ENCODE measurements at regions not wholly inside any gene's neighbourhood (a gene's known extent, or its start where the extent isn't known, plus 50 kb on each side); places are given as distances from the start of the nearest gene placed in this dataset.

DNA sequence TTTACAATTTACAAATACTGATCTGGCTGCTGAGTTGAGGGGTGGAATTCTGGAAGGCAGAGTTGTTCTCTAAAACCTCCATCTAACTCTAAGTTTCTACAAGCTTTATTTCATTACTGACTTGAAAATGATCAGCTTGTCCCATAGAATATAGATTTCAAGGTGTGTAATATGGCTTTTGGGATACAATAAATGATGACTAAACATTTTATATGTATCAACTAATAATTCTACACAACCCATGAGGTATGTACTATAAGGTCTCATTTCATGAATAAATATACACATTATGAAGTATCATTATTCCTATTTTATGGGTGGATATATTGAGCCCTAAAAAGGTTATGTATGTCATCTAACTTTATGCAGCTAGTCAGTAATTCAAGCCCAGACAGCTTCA is 1214.3 kb upstream of the SORCS1 start:
- Histone ChIP-seq H3K9me3 (ENCODE audit: control insufficient read depth in 4 of 4, low read length in 3 of 4) (no peaks in the 10 kb centered on the region), H3K27ac (ENCODE audit: low read depth in 1 of 2, low read length in 2 of 2) (no peak overlapping the region), H3K36me3 (ENCODE audit: control insufficient read depth in 4 of 4, insufficient read depth in 3 of 4, low read depth in 1 of 4, low read length in 3 of 4) (no peaks in the 10 kb centered on the region), H3K9ac (ENCODE audit: low read depth in 1 of 2, low read length in 2 of 2) (no peak overlapping the region), H3K4me3 (ENCODE audit: low read depth in 1 of 3, low read length in 3 of 3) (no peak overlapping the region), H3K27me3 (ENCODE audit: control insufficient read depth in 4 of 4, insufficient read depth in 4 of 4, low read length in 3 of 4) (peaks cover 0 to 3% (median 0%) of the 10 kb centered on the region in 4 donors), H3K4me1 (ENCODE audit: control insufficient read depth in 4 of 4, insufficient read depth in 4 of 4, low read length in 3 of 4) (no peaks in the 10 kb centered on the region)
- DNase-seq (ENCODE audit: low spot score) = no peak
- TF ChIP-seq, protein P1, sequence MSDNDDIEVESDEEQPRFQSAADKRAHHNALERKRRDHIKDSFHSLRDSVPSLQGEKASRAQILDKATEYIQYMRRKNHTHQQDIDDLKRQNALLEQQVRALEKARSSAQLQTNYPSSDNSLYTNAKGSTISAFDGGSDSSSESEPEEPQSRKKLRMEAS (IDR thresholded peaks at IDR 0.05) = no peak
- TF ChIP-seq JUND (IDR thresholded peaks at IDR 0.05) (no peak), YY1 (IDR thresholded peaks at IDR 0.05) (no peak), GABPA (IDR thresholded peaks at IDR 0.05 in 1 of 2, conservative IDR thresholded peaks at IDR 0.05 in 1 of 2) (no peak), HNF4A (conservative IDR thresholded peaks at IDR 0.05) (no peak), HNF4G (IDR thresholded peaks at IDR 0.05) (no peak), RXRA (IDR thresholded peaks at IDR 0.05) (no peak), FOXA1 (IDR thresholded peaks at IDR 0.05) (no peak), EGR1 (IDR thresholded peaks at IDR 0.05; ENCODE audit: low read depth in 2 of 2) (no peak), TAF1 (conservative IDR thresholded peaks at IDR 0.05) (no peak), SP1 (IDR thresholded peaks at IDR 0.05) (no peak), RAD21 (IDR thresholded peaks at IDR 0.05) (no peak), FOXA2 (IDR thresholded peaks at IDR 0.05) (no peak)
- TF ChIP-seq, protein P2, sequence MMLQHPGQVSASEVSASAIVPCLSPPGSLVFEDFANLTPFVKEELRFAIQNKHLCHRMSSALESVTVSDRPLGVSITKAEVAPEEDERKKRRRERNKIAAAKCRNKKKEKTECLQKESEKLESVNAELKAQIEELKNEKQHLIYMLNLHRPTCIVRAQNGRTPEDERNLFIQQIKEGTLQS (IDR thresholded peaks at IDR 0.05) = no peak
- TF ChIP-seq, protein P3, sequence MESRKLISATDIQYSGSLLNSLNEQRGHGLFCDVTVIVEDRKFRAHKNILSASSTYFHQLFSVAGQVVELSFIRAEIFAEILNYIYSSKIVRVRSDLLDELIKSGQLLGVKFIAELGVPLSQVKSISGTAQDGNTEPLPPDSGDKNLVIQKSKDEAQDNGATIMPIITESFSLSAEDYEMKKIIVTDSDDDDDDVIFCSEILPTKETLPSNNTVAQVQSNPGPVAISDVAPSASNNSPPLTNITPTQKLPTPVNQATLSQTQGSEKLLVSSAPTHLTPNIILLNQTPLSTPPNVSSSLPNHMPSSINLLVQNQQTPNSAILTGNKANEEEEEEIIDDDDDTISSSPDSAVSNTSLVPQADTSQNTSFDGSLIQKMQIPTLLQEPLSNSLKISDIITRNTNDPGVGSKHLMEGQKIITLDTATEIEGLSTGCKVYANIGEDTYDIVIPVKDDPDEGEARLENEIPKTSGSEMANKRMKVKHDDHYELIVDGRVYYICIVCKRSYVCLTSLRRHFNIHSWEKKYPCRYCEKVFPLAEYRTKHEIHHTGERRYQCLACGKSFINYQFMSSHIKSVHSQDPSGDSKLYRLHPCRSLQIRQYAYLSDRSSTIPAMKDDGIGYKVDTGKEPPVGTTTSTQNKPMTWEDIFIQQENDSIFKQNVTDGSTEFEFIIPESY (IDR thresholded peaks at IDR 0.05) = no peak
- TF ChIP-seq, protein P4, sequence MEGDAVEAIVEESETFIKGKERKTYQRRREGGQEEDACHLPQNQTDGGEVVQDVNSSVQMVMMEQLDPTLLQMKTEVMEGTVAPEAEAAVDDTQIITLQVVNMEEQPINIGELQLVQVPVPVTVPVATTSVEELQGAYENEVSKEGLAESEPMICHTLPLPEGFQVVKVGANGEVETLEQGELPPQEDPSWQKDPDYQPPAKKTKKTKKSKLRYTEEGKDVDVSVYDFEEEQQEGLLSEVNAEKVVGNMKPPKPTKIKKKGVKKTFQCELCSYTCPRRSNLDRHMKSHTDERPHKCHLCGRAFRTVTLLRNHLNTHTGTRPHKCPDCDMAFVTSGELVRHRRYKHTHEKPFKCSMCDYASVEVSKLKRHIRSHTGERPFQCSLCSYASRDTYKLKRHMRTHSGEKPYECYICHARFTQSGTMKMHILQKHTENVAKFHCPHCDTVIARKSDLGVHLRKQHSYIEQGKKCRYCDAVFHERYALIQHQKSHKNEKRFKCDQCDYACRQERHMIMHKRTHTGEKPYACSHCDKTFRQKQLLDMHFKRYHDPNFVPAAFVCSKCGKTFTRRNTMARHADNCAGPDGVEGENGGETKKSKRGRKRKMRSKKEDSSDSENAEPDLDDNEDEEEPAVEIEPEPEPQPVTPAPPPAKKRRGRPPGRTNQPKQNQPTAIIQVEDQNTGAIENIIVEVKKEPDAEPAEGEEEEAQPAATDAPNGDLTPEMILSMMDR (IDR thresholded peaks at IDR 0.05; ENCODE audit: low read depth, low read length, missing input control) = no peak
- TF ChIP-seq, protein P5, sequence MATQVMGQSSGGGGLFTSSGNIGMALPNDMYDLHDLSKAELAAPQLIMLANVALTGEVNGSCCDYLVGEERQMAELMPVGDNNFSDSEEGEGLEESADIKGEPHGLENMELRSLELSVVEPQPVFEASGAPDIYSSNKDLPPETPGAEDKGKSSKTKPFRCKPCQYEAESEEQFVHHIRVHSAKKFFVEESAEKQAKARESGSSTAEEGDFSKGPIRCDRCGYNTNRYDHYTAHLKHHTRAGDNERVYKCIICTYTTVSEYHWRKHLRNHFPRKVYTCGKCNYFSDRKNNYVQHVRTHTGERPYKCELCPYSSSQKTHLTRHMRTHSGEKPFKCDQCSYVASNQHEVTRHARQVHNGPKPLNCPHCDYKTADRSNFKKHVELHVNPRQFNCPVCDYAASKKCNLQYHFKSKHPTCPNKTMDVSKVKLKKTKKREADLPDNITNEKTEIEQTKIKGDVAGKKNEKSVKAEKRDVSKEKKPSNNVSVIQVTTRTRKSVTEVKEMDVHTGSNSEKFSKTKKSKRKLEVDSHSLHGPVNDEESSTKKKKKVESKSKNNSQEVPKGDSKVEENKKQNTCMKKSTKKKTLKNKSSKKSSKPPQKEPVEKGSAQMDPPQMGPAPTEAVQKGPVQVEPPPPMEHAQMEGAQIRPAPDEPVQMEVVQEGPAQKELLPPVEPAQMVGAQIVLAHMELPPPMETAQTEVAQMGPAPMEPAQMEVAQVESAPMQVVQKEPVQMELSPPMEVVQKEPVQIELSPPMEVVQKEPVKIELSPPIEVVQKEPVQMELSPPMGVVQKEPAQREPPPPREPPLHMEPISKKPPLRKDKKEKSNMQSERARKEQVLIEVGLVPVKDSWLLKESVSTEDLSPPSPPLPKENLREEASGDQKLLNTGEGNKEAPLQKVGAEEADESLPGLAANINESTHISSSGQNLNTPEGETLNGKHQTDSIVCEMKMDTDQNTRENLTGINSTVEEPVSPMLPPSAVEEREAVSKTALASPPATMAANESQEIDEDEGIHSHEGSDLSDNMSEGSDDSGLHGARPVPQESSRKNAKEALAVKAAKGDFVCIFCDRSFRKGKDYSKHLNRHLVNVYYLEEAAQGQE (IDR thresholded peaks at IDR 0.05) = no peak

DNA sequence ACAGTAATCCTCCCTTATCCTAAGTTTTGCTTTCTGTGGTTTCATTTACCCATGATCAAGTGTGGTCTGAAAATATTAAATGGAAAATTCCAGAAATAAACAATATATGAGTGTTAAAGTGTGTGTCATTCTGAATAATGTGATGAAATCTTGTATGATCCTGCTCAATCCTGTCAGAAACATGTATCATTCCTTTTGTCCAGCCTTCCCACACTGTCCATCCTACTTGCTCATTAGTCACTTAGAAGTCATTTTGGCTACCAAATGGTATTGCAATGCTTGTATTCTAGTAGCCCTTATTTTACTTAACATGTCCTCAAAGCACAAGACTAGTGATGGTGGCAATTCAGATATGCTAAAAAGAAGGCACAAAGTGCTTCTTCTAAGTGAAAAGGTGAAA is 1211.2 kb upstream of the SORCS1 start:
- peaks cover 0 to 3% (median 0%) of the 10 kb centered on the region in 4 donors for H3K27me3 ChIP-seq (ENCODE audit: control insufficient read depth in 4 of 4, insufficient read depth in 4 of 4, low read length in 3 of 4)
- H3K4me1 ChIP-seq (ENCODE audit: control insufficient read depth in 4 of 4, insufficient read depth in 4 of 4, low read length in 3 of 4) = no peaks in the 10 kb centered on the region
- no peak for DNase-seq (ENCODE audit: low spot score)
- no peak overlapping the region for H3K27ac ChIP-seq (ENCODE audit: low read depth in 1 of 2, low read length in 2 of 2)
- H3K36me3 ChIP-seq (ENCODE audit: control insufficient read depth in 4 of 4, insufficient read depth in 3 of 4, low read depth in 1 of 4, low read length in 3 of 4) = no peaks in the 10 kb centered on the region
- H3K9ac ChIP-seq (ENCODE audit: low read depth in 1 of 2, low read length in 2 of 2) = no peak overlapping the region
- no peaks in the 10 kb centered on the region for H3K9me3 ChIP-seq (ENCODE audit: control insufficient read depth in 4 of 4, low read length in 3 of 4)
- no peak overlapping the region for H3K4me3 ChIP-seq (ENCODE audit: low read depth in 1 of 3, low read length in 3 of 3)
- TF ChIP-seq JUND (IDR thresholded peaks at IDR 0.05) (no peak), SP1 (IDR thresholded peaks at IDR 0.05) (no peak), GABPA (IDR thresholded peaks at IDR 0.05 in 1 of 2, conservative IDR thresholded peaks at IDR 0.05 in 1 of 2) (no peak)
- TF ChIP-seq, protein P3 (IDR thresholded peaks at IDR 0.05) = no peak
- TF ChIP-seq, protein P1 (IDR thresholded peaks at IDR 0.05) = no peak
- TF ChIP-seq, protein P4 (IDR thresholded peaks at IDR 0.05; ENCODE audit: low read depth, low read length, missing input control) = no peak

All from liver (tissue), 7 donors.